Upper lobe of left lung (tissue), 4 donors: ENCODE measurements at regions not wholly inside any gene's neighbourhood (a gene's known extent, or its start where the extent isn't known, plus 50 kb on each side); places are given as distances from the start of the nearest gene placed in this dataset.

Experiments
- CTCF ChIP-seq, 6 experiments: fragments of 450-650 bp in 4 of 6; fragments of 200-600 bp in 2 of 6; sonication (generic) in 2 of 6; IDR thresholded peaks; one replicate each; pipeline ENCODE4 v1.5.1; 2016 to 2019; ENCODE audit warnings: antibody characterized with exemption in 6 of 6
- POLR2A ChIP-seq, 4 donors: fragments of 450-650 bp; IDR thresholded peaks; one replicate each; pipeline ENCODE4 v1.5.1; 2016 to 2017; ENCODE audit warnings: antibody characterized with exemption in 4 of 4, mild to moderate bottlenecking in 2 of 4
- POLR2AphosphoS5 ChIP-seq, 2 donors: sonication (generic); formaldehyde crosslinking; IDR thresholded peaks; one replicate each; pipeline ENCODE4 v1.5.1; 2017; ENCODE audit warnings: antibody characterized with exemption in 2 of 2

GRCh38 chr3:182479419-182480336 is 313.6 kb upstream of the ATP11B start:
- TF ChIP-seq POLR2A (IDR thresholded peaks at IDR 0.05) (no peak), POLR2AphosphoS5 (IDR thresholded peaks at IDR 0.05) (no peak), CTCF (IDR thresholded peaks at IDR 0.05) (no peak)
